LNCAP (cell line): ENCODE measurements at regions not wholly inside any gene's neighbourhood (a gene's known extent, or its start where the extent isn't known, plus 50 kb on each side); places are given as distances from the start of the nearest gene placed in this dataset.

Experiments
- CTCF ChIP-seq: fragments of 450-650 bp; IDR thresholded peaks from 2 replicates; pipeline ENCODE4 v1.5.1; 2017; ENCODE audit warnings: mild to moderate bottlenecking

GRCh38 chr5:88049156-88049555 is 219.5 kb downstream of the TMEM161B start:
- TF ChIP-seq CTCF, result no peak

GRCh38 chr5:88045931-88046461 is 222.6 kb downstream of the TMEM161B start:
- no peak for TF ChIP-seq CTCF

GRCh38 chr5:88045165-88045564 is 223.5 kb downstream of the TMEM161B start:
- no peak for TF ChIP-seq CTCF

- no peak for TF ChIP-seq CTCF
These were observed 234.1 kb downstream of the TMEM161B start for GRCh38 chr5:88034520-88034919.

GRCh38 chr5:88033191-88033590 is 235.5 kb downstream of the TMEM161B start:
- no peak for TF ChIP-seq CTCF

GRCh38 chr5:88029011-88029410 is 239.6 kb downstream of the TMEM161B start:
- TF ChIP-seq CTCF, result no peak

- no peak for TF ChIP-seq CTCF
These were observed 247.5 kb downstream of the TMEM161B start for GRCh38 chr5:88021141-88021540.

GRCh38 chr5:88000877-88001276 is 267.8 kb downstream of the TMEM161B start:
- TF ChIP-seq CTCF, result no peak
